GM19463 (cell line): ENCODE measurements at regions not wholly inside any gene's neighbourhood (a gene's known extent, or its start where the extent isn't known, plus 50 kb on each side); places are given as distances from the start of the nearest gene placed in this dataset.

ENCODE experiments used
- ATAC-seq: cut with Tn5 transposase; IDR thresholded peaks from one replicate; pipeline ENCODE4 v1.9.1; 2021; ENCODE audit warnings: mild to moderate bottlenecking, moderate library complexity; ENCODE audit not compliant: unreplicated experiment

- ATAC-seq, result no peak
These were observed 57.9 kb upstream of the EXOC6 start for GRCh38 chr10:92790440-92790839.

DNA sequence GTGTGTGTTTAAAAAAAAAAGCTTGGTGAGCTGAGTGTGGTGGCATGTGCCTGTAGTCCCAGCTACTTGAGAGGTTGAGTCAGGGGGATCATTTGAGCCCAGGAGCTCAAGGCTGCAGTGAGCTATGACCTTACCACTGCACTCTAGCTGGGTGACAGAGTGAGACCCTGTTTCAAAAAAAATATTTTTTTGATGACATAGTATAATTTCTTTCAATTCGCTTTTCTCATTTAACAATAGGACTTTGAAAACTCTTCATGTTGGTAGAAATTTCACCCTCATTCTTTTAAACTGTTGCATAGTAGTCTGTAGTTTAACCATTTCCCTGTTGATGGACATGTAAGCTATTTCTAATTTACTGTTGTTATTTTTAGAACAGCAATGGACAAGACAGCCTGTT is 55.7 kb upstream of the EXOC6 start:
- ATAC-seq, result no peak
